ENCODE measurements at regions not wholly inside any gene's neighbourhood (a gene's known extent, or its start where the extent isn't known, plus 50 kb on each side); places are given as distances from the start of the nearest gene placed in this dataset.
A peak's percentile ranks its signal among the peaks of the same experiment; 100 is the strongest.

DNA sequence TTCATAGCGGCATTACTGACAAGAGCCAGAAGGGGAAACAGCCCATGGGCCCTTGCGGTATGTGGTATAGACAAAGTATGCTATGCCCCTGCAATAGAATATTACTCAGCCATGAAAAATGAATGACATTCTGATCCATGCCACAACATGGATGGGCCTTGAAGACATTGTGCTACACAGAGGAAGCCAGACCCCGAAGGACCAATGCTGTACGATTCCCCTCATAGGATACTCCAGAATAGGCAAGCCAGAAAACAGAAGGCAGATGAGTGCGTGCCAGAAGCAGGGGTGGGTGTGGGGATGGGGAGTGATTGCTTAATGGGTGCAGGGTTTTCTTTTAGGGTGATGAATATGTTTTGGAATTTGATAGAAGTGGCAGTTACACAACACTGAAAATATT lies 342.0 kb downstream of the TEX29 start:
- Histone ChIP-seq H3K36me3 (no peaks in the 10 kb centered on the region), H3K27ac (replicated peaks) (peak overlapping the region; percentile 42), H3K9me3 (replicated peaks) (no peaks in the 10 kb centered on the region), H3K27me3 (ENCODE audit: low read depth) (peaks cover 71% of the 10 kb centered on the region), H3K4me1 (peaks cover 10% of the 10 kb centered on the region), H3K4me3 (no peak overlapping the region)
- intact Hi-C loops (cut with micrococcal nuclease), result no loop called here
- DNase-seq, result peak; percentile 30
- TF ChIP-seq, protein P1, sequence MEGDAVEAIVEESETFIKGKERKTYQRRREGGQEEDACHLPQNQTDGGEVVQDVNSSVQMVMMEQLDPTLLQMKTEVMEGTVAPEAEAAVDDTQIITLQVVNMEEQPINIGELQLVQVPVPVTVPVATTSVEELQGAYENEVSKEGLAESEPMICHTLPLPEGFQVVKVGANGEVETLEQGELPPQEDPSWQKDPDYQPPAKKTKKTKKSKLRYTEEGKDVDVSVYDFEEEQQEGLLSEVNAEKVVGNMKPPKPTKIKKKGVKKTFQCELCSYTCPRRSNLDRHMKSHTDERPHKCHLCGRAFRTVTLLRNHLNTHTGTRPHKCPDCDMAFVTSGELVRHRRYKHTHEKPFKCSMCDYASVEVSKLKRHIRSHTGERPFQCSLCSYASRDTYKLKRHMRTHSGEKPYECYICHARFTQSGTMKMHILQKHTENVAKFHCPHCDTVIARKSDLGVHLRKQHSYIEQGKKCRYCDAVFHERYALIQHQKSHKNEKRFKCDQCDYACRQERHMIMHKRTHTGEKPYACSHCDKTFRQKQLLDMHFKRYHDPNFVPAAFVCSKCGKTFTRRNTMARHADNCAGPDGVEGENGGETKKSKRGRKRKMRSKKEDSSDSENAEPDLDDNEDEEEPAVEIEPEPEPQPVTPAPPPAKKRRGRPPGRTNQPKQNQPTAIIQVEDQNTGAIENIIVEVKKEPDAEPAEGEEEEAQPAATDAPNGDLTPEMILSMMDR (IDR thresholded peaks at IDR 0.05; ENCODE audit: borderline replicate concordance), result no peak

DNA sequence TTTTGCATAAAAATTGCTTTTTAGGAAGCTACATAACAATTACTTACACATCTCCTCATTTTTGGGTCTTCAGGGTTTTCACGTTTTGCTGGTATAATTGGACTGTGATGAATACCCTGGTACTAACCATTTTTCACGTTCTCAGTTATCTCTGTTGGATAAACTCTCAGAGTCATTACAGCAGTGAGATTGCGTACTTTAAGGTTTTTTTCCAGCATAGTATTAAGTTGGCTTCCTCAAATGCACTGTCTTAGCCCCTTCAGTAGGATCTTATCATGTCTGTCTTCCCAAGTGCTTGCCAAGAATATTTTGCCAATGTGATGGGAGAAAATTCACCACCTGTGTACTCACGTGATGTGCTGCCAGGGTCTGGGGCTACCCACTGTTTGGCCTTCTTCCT lies 342.5 kb downstream of the TEX29 start:
- Histone ChIP-seq H3K4me3 (no peak overlapping the region), H3K27me3 (ENCODE audit: low read depth) (peaks cover 71% of the 10 kb centered on the region), H3K27ac (replicated peaks) (peak overlapping the region; percentile 42), H3K4me1 (peaks cover 6% of the 10 kb centered on the region), H3K9me3 (replicated peaks) (no peaks in the 10 kb centered on the region), H3K36me3 (no peaks in the 10 kb centered on the region)
- no peak for DNase-seq
- TF ChIP-seq, protein P1 (IDR thresholded peaks at IDR 0.05; ENCODE audit: borderline replicate concordance), result no peak
- intact Hi-C loops (cut with micrococcal nuclease), result no loop called here

DNA sequence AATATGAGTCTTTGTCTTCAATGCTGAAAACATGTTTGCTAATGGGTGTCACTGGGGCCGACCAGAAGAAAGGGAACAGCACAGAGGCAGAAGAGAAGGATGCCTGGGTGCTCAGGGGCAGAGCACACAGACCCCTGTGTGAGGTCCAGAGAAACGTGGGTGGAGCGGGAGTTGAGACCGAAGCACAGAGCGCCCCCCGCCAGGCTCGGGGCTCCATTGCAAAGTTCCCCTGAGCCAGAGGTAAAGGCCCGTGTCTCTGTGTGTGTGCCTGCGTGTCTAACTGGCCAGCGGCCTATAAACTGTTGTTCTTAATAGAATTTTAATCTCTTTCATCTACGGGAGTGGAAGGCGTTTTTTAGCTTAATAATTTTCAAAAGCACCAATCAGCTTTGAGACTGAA lies 343.1 kb downstream of the TEX29 start:
- Histone ChIP-seq H3K27me3 (ENCODE audit: low read depth) (peaks cover 69% of the 10 kb centered on the region), H3K9me3 (replicated peaks) (no peaks in the 10 kb centered on the region), H3K27ac (replicated peaks) (peak overlapping the region; percentile 42), H3K4me3 (no peak overlapping the region), H3K4me1 (peaks cover under 1% of the 10 kb centered on the region), H3K36me3 (no peaks in the 10 kb centered on the region)
- DNase-seq, result no peak
- TF ChIP-seq, protein P1 (IDR thresholded peaks at IDR 0.05; ENCODE audit: borderline replicate concordance), result no peak
- intact Hi-C loops (cut with micrococcal nuclease), result no loop called here

DNA sequence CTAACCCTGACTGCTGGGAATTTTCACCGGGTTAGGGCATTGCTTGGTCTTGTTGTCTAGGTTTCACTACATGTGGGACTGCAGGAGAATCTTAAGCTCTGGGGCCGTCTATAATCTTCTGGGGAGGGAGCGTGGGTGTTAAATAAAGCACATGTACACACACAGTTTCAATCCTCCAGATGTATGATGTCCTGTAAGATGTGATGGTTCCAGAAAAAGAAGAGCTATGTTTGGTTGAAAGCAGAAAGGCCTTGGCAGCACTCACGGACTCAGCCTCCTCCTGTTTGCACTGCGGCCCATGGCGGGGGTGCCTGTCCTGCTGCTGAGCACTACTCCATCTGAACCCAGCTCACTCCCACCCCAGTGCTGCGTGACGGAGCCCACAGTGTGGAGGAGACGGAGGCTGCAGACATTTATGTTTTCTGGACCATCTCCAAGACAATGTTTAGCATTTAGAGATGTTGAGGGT lies 343.5 kb downstream of the TEX29 start:
- Histone ChIP-seq H3K27me3 (ENCODE audit: low read depth) (peaks cover 66% of the 10 kb centered on the region), H3K4me1 (no peaks in the 10 kb centered on the region), H3K9me3 (replicated peaks) (no peaks in the 10 kb centered on the region), H3K27ac (replicated peaks) (peak overlapping the region; percentile 42), H3K4me3 (no peak overlapping the region), H3K36me3 (no peaks in the 10 kb centered on the region)
- TF ChIP-seq, protein P1 (IDR thresholded peaks at IDR 0.05; ENCODE audit: borderline replicate concordance), result no peak
- intact Hi-C loops (cut with micrococcal nuclease), result no loop called here
- DNase-seq, result no peak

DNA sequence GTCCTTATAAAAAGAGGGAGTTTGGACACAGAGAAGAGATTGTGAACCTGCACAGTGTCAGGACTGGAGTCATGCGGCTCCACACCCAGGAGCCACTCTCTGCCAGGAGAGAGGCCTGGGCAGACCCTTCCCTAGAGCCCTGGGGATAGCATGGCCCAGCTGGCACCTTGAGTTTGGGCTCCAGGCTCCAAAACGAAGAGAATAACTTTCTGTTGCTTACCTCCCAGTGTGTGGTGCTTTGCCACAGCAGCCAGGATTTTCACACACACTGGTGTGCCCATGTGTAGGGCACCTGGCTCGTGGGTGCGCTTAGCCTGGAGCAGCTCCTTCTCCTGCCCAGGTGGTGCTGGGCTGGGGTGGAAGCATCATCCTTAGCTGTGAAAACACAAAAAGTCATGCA lies 344.3 kb downstream of the TEX29 start:
- no peak for DNase-seq
- intact Hi-C loops (cut with micrococcal nuclease), result no loop called here
- H3K4me3 ChIP-seq, result no peak overlapping the region
- H3K27me3 ChIP-seq (ENCODE audit: low read depth), result peaks cover 61% of the 10 kb centered on the region
- no peaks in the 10 kb centered on the region for H3K36me3 ChIP-seq
- no peaks in the 10 kb centered on the region for H3K9me3 ChIP-seq (replicated peaks)
- no peaks in the 10 kb centered on the region for H3K4me1 ChIP-seq
- TF ChIP-seq, protein P1 (IDR thresholded peaks at IDR 0.05; ENCODE audit: borderline replicate concordance), result no peak
- no peak overlapping the region for H3K27ac ChIP-seq (replicated peaks)

DNA sequence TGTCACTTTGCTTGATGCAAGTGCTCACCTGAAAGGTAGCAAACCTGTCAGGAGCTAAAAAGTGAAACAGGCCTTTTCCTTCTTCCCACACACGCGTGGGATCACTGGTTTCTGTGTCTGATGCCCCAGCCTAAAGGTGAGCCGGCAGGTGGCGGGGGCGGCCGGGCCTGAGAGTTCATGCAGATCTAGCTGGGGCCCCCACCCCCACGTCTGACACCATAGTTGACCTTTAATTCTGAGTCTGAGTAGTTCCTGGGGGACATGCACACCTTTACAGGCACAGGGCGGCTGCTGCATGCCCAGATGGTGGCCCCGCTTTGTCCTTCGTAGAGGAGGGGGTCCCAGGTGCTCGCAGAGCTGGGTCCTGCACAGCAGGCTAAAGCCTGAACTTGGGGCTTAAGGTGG lies 345.3 kb downstream of the TEX29 start:
- H3K4me3 ChIP-seq, result no peak overlapping the region
- no peak overlapping the region for H3K27ac ChIP-seq (replicated peaks)
- no peaks in the 10 kb centered on the region for H3K36me3 ChIP-seq
- no peaks in the 10 kb centered on the region for H3K9me3 ChIP-seq (replicated peaks)
- no peak for DNase-seq
- peaks cover 54% of the 10 kb centered on the region for H3K27me3 ChIP-seq (ENCODE audit: low read depth)
- H3K4me1 ChIP-seq, result no peaks in the 10 kb centered on the region
- TF ChIP-seq, protein P1 (IDR thresholded peaks at IDR 0.05; ENCODE audit: borderline replicate concordance), result no peak
- intact Hi-C loops (cut with micrococcal nuclease), result no loop called here
